ENCODE measurements at regions not wholly inside any gene's neighbourhood (a gene's known extent, or its start where the extent isn't known, plus 50 kb on each side); places are given as distances from the start of the nearest gene placed in this dataset.

DNA sequence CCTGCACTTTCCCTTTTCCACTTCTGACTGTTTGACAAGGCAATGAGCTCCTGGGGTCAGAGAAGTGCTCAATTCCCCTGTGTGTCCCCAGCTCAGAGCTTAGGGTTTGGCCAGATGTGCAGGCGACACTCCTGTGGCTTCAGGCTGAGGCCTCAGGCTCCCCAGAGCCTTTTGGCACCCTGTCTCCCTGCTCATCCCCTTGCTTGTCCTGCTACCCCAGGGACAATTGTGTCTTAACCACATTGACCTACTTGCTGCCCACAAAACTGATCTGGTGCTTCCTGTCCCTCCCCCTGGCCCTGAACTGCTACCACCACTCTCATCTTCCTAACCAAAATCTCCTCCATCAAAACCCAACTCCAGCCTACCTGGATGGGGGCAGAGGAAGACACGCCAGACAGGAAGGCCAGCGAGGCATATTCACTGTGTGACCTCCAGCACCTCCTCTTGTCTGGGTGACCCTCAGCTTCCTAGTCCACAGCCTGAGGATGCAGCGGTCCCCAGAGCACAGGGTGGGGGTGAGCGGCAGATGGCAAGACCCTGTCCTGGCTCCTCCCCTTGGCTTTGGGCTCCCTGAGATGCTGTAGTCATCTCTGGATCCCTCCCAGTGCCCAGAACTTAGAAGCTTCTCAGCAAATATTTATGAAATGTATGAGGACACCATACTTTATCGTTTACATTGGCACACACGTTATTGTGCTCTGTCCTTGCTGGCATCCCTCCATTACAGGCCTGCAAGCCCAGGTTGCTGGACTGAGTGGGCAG lies 98.9 kb upstream of the SLC6A6 start:
- no peak for DNase-seq (ENCODE audit: low read depth)
- H3K4me3 ChIP-seq (ENCODE audit: control insufficient read depth, low read depth, low read length) = no peak overlapping the region
- TF ChIP-seq, protein P1, sequence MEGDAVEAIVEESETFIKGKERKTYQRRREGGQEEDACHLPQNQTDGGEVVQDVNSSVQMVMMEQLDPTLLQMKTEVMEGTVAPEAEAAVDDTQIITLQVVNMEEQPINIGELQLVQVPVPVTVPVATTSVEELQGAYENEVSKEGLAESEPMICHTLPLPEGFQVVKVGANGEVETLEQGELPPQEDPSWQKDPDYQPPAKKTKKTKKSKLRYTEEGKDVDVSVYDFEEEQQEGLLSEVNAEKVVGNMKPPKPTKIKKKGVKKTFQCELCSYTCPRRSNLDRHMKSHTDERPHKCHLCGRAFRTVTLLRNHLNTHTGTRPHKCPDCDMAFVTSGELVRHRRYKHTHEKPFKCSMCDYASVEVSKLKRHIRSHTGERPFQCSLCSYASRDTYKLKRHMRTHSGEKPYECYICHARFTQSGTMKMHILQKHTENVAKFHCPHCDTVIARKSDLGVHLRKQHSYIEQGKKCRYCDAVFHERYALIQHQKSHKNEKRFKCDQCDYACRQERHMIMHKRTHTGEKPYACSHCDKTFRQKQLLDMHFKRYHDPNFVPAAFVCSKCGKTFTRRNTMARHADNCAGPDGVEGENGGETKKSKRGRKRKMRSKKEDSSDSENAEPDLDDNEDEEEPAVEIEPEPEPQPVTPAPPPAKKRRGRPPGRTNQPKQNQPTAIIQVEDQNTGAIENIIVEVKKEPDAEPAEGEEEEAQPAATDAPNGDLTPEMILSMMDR (IDR thresholded peaks at IDR 0.05; ENCODE audit: control insufficient read depth, insufficient read depth, low read depth, low read length, missing control alignments) = no peak

DNA sequence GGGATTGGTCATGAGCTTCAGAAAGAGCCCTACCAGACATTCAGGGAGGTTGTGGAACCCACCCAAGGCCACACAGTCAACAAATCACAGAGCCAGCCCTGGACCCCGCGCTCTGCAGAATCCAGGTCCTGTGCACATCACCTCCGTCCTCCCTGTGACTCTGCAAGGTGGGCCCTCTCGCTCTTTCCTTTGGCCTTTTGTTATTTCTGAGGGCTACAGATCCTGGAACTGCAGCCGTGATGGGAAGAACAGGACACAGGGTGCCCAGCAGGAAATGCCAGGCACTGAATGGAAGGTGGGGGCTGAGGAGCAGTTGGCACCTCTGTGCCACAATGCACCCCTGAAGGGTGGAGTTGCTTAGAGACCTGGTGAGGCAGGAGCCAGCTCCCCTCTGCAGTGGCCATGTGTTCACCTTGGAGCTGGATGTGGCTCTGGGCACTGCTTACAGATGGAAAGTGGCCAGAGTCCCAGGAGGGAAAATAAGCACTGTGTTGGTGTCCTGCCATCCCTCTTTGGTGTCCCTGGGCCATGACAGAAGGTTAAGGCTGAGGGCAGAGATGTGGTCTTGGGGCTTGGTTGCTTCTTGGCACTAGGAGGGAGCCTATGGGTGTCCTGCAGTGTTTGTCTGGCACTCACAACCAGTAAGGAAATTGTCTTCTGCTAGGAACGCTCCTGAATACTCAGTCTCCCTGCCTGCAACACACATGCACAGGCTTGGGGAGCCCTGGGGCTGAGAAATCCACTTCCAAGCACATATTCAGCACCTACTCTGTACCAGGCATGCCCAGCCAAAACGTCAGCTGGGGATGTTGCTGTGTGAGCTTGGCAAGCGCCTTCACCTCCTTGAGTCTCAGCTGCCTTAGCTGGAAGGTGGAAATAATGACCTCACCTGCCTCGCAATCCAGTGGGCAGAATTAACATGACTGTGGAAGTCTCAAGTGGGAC lies 98.0 kb upstream of the SLC6A6 start:
- no peak for DNase-seq (ENCODE audit: low read depth)
- no peak overlapping the region for H3K4me3 ChIP-seq (ENCODE audit: control insufficient read depth, low read depth, low read length)
- TF ChIP-seq, protein P1 (IDR thresholded peaks at IDR 0.05; ENCODE audit: control insufficient read depth, insufficient read depth, low read depth, low read length, missing control alignments) = no peak

DNA sequence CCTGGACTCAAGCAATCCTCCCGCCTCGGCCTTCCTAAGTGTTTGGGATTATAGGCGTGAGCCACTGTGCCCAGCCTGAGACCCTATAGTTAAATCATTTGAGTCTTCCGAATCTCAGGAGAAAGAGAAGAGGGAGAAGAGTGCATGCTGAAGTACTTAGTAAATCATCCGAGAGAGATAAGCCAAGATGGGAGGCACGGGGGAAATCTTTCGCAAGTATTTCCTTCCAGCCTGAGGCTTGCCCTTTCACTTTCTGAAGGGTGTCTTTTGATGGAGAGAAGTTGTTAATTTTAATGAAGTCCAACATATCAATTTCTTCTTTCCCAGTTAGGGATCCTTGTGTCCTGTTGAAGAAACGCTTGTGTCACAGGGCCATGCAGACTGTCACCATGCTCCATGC lies 97.1 kb upstream of the SLC6A6 start:
- no peak overlapping the region for H3K4me3 ChIP-seq (ENCODE audit: control insufficient read depth, low read depth, low read length)
- TF ChIP-seq, protein P1 (IDR thresholded peaks at IDR 0.05; ENCODE audit: control insufficient read depth, insufficient read depth, low read depth, low read length, missing control alignments) = no peak
- no peak for DNase-seq (ENCODE audit: low read depth)

DNA sequence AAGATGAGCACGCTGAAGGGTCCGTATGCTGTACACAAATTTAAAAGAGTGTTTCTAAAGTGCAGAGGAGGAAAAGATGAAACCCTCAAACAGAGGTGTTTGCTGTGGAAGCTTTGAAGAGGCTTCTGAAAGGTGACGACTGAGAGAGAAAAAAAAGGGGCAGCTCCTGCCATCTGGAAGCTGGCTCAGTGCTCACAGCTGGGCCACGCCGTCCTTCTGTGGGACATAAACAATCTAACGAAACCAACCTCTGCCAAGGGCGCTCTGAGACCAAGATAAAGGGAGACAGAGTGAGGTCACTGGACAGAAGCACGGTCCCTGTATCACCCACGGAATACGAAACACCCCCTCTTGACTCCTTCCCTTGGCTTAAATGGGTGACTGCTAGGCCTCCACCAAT lies 96.3 kb upstream of the SLC6A6 start:
- TF ChIP-seq, protein P1 (IDR thresholded peaks at IDR 0.05; ENCODE audit: control insufficient read depth, insufficient read depth, low read depth, low read length, missing control alignments) = no peak

DNA sequence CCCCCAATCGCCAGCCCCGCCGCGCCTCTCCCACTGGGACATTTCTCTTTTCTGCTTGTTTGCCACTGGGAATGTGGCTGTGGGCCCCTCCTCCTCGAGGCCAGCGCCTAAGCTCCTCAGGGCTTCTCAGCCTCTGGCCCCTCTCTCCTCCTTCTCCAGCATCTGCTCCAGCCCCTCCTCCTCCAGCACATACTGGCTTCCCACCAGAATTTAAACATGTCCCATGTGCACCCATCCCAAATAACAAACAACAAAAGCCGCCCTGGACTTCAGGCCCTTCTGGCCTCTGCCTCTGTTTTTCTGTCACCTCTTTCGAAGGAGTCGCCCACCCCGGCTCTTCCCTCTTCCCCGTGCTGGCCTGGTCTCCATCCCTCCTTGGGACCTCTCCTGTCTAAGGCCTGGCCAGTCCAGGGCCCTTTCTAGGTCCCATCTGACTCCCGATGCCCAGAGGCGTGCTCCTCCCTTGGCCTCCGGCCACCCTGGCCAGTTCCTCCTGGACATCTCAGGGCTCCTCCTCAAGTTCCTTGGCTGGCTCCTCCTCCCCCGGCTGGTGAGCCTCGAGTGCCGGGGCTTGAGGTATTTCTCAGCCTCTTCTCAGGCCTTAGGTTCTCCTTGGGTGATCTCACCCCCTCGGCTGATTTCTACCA lies 94.6 kb upstream of the SLC6A6 start:
- DNase-seq (ENCODE audit: low read depth) = no peak
- H3K4me3 ChIP-seq (ENCODE audit: control insufficient read depth, low read depth, low read length) = no peak overlapping the region
- TF ChIP-seq, protein P1 (IDR thresholded peaks at IDR 0.05; ENCODE audit: control insufficient read depth, insufficient read depth, low read depth, low read length, missing control alignments) = no peak

More for the DNA sequence above, 96.3 kb upstream of the SLC6A6 start:
- H3K4me3 ChIP-seq (ENCODE audit: control insufficient read depth, low read depth, low read length) = no peak overlapping the region
- DNase-seq (ENCODE audit: low read depth) = no peak

DNA sequence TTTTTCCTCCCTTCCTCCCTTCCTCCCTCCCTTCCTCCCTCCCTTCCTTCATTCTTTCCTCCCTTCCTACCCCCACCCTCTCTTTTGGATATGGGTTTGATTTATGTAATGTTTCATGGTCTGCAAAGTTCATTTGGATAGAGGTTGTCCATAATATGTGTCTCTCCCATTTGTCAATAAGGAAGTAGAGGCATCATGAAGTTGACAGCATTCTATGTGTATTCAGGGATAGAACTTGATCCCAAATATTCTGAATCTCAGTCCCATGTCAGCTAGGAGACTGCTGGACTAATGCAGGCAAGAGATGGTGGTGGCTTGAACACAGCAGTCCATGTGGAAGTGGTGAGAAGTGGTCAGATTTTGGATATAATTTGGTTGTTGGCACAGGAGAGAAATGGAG lies 90.7 kb upstream of the SLC6A6 start:
- TF ChIP-seq, protein P1 (IDR thresholded peaks at IDR 0.05; ENCODE audit: control insufficient read depth, insufficient read depth, low read depth, low read length, missing control alignments) = no peak
- no peak for DNase-seq (ENCODE audit: low read depth)
- H3K4me3 ChIP-seq (ENCODE audit: control insufficient read depth, low read depth, low read length) = no peak overlapping the region
